ENCODE measurements at regions not wholly inside any gene's neighbourhood (a gene's known extent, or its start where the extent isn't known, plus 50 kb on each side); places are given as distances from the start of the nearest gene placed in this dataset.

DNA sequence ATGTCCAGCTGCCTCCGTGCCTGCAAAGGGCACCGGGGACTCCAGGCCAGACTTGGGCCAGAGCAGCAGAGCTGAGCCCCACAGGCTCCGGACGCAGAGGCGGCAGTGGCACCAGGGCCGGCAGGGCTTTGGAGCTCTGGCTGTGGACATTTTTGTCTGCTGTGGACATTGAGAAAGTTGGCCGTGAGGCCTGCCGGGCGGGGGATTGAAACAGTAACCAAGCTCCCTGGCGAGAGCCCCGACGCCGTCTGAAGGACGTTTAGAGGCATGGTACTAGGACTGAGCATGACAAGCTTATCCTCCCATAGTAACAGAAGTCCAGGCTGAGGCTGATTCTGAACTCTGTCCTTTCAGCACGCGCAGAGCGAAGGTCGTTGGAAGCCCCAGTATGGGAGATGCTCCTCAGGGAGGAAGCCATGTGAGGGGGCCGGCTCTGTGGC, 323.8 kb downstream of the AMY1C start:
- no peak for TF ChIP-seq CTCF (IDR thresholded peaks at IDR 0.05; ENCODE audit: unreplicated experiment)
- DNase-seq (ENCODE audit: low spot score, unreplicated experiment), result no peak
- no peaks in the 10 kb centered on the region for H3K4me1 Mint-ChIP-seq (ENCODE audit: low read depth)
- no peaks in the 10 kb centered on the region for H3K27me3 Mint-ChIP-seq
- no peak overlapping the region for H3K4me3 Mint-ChIP-seq (ENCODE audit: low read depth)
- H3K27ac Mint-ChIP-seq, result no peak overlapping the region
- no peaks in the 10 kb centered on the region for H3K36me3 Mint-ChIP-seq (ENCODE audit: insufficient read depth)
- H3K9me3 Mint-ChIP-seq (ENCODE audit: low read depth), result no peaks in the 10 kb centered on the region

DNA sequence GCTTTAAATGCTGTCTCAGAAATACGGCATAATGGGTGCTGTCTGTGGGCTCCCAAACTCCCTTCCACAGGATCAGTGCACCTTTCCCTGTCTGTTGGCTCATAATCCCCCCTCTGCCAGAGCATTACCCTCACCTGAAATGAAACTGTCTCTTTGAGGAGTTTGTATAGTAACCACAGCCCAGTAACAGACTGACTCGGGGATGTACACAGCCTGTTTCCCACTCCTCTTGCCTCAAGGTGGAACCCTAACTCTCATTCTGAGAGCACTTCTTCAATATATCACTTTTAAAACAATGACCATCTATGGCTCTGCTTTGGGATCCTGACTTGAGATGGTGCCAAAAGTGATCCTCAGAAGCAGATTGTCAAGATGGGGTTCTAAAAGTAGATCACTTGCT, 332.5 kb downstream of the AMY1C start:
- Mint-ChIP-seq H3K9me3 (ENCODE audit: low read depth) (no peaks in the 10 kb centered on the region), H3K27me3 (no peaks in the 10 kb centered on the region), H3K4me3 (ENCODE audit: low read depth) (no peak overlapping the region), H3K27ac (no peak overlapping the region), H3K4me1 (ENCODE audit: low read depth) (no peaks in the 10 kb centered on the region), H3K36me3 (ENCODE audit: insufficient read depth) (no peaks in the 10 kb centered on the region)
- no peak for DNase-seq (ENCODE audit: low spot score, unreplicated experiment)
- TF ChIP-seq CTCF (IDR thresholded peaks at IDR 0.05; ENCODE audit: unreplicated experiment), result no peak

- no peak overlapping the region for H3K27ac Mint-ChIP-seq
- no peak for DNase-seq (ENCODE audit: low spot score, unreplicated experiment)
- H3K4me3 Mint-ChIP-seq (ENCODE audit: low read depth), result no peak overlapping the region
- no peak for TF ChIP-seq CTCF (IDR thresholded peaks at IDR 0.05; ENCODE audit: unreplicated experiment)
- no peaks in the 10 kb centered on the region for H3K9me3 Mint-ChIP-seq (ENCODE audit: low read depth)
- no peaks in the 10 kb centered on the region for H3K36me3 Mint-ChIP-seq (ENCODE audit: insufficient read depth)
- H3K4me1 Mint-ChIP-seq (ENCODE audit: low read depth), result no peaks in the 10 kb centered on the region
- H3K27me3 Mint-ChIP-seq, result no peaks in the 10 kb centered on the region
Observed at GRCh38 chr1:104084380-104084779, 334.7 kb downstream of the AMY1C start.

GRCh38 chr1:104092698-104093097, 343.0 kb downstream of the AMY1C start:
- Mint-ChIP-seq H3K36me3 (ENCODE audit: insufficient read depth) (no peaks in the 10 kb centered on the region), H3K4me1 (ENCODE audit: low read depth) (no peaks in the 10 kb centered on the region), H3K4me3 (ENCODE audit: low read depth) (no peak overlapping the region), H3K27ac (no peak overlapping the region), H3K27me3 (no peaks in the 10 kb centered on the region), H3K9me3 (ENCODE audit: low read depth) (no peaks in the 10 kb centered on the region)
- no peak for TF ChIP-seq CTCF (IDR thresholded peaks at IDR 0.05; ENCODE audit: unreplicated experiment)
- DNase-seq (ENCODE audit: low spot score, unreplicated experiment), result no peak

- Mint-ChIP-seq H3K27me3 (no peaks in the 10 kb centered on the region), H3K9me3 (ENCODE audit: low read depth) (no peaks in the 10 kb centered on the region), H3K4me3 (ENCODE audit: low read depth) (no peak overlapping the region), H3K27ac (no peak overlapping the region), H3K36me3 (ENCODE audit: insufficient read depth) (no peaks in the 10 kb centered on the region), H3K4me1 (ENCODE audit: low read depth) (no peaks in the 10 kb centered on the region)
- no peak for TF ChIP-seq CTCF (IDR thresholded peaks at IDR 0.05; ENCODE audit: unreplicated experiment)
- DNase-seq (ENCODE audit: low spot score, unreplicated experiment), result no peak
Observed at GRCh38 chr1:104098837-104099236, 349.1 kb downstream of the AMY1C start.

Data from progenitor cell of endocrine pancreas (in vitro differentiated cells).